ENCODE measurements at regions not wholly inside any gene's neighbourhood (a gene's known extent, or its start where the extent isn't known, plus 50 kb on each side); places are given as distances from the start of the nearest gene placed in this dataset.

DNA sequence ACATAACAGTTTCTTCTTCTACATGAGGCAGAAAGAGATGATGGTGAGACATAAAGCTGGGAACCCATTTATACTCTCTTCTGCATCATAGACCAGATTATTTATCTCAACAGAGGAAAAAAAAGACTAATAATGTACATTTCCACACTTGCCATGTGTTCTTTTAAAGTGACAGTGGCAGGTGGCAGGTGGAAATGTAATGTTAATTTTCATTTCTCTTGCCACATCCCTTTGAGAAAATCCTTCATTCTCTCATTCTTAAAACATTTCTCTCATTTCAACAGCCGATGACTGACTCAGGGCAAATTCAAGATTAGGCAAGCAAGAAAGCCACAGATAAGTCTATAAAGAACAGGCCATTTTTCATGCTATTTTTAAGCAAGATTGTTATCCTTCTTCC, 635.6 kb upstream of the SORCS1 start:
- TF ChIP-seq EP300 (IDR thresholded peaks at IDR 0.05) (no peak), POLR2AphosphoS5 (IDR thresholded peaks at IDR 0.05) (no peak), POLR2A (IDR thresholded peaks at IDR 0.05; ENCODE audit: low read depth) (no peak)
- TF ChIP-seq, protein P1, sequence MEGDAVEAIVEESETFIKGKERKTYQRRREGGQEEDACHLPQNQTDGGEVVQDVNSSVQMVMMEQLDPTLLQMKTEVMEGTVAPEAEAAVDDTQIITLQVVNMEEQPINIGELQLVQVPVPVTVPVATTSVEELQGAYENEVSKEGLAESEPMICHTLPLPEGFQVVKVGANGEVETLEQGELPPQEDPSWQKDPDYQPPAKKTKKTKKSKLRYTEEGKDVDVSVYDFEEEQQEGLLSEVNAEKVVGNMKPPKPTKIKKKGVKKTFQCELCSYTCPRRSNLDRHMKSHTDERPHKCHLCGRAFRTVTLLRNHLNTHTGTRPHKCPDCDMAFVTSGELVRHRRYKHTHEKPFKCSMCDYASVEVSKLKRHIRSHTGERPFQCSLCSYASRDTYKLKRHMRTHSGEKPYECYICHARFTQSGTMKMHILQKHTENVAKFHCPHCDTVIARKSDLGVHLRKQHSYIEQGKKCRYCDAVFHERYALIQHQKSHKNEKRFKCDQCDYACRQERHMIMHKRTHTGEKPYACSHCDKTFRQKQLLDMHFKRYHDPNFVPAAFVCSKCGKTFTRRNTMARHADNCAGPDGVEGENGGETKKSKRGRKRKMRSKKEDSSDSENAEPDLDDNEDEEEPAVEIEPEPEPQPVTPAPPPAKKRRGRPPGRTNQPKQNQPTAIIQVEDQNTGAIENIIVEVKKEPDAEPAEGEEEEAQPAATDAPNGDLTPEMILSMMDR (IDR thresholded peaks at IDR 0.05): no peak
- no peaks in the 10 kb centered on the region for H3K27me3 ChIP-seq
- H3K36me3 ChIP-seq: no peaks in the 10 kb centered on the region
- no peak for DNase-seq (ENCODE audit: extremely low spot score)
- H3K4me1 ChIP-seq: no peaks in the 10 kb centered on the region
- no peaks in the 10 kb centered on the region for H3K9me3 ChIP-seq
- no peak overlapping the region for H3K27ac ChIP-seq (replicated peaks in 1 of 4)
- H3K4me3 ChIP-seq: no peak overlapping the region
- intact Hi-C loops (cut with DNase I): no loop called here
- 86% methylated on average over 1 of the region's 1 CpG for WGBS

DNA sequence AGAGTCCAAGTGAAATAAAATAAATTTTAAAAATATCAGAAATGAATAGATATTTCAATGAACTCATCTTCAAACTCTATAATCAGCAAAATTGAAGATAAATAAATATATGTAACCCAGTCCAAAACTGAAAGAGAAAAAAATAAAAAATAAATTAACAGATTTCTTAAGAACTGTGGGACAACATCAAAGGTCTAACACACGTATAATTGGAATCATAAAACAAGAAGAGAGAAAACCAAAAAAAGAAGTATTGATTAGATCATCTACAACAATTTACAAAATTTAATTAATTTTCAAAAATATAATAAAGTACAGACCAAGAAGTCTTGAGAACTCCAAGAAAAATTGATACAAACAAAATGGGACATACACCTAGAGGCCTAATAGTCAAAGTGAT, 625.8 kb upstream of the SORCS1 start:
- no peak for DNase-seq (ENCODE audit: extremely low spot score)
- 93% methylated on average over 1 of the region's 1 CpG for WGBS
- Histone ChIP-seq H3K4me3 (no peak overlapping the region), H3K27me3 (peaks cover 0 to 3% (median 0%) of the 10 kb centered on the region in 4 donors), H3K9me3 (peaks cover 0 to 17% (median 6%) of the 10 kb centered on the region in 4 donors), H3K27ac (replicated peaks in 1 of 4) (no peak overlapping the region), H3K4me1 (no peaks in the 10 kb centered on the region), H3K36me3 (no peaks in the 10 kb centered on the region)
- intact Hi-C loops (cut with DNase I): no loop called here
- no peak for TF ChIP-seq EP300 (IDR thresholded peaks at IDR 0.05)
- no peak for TF ChIP-seq POLR2A (IDR thresholded peaks at IDR 0.05; ENCODE audit: low read depth)
- TF ChIP-seq, protein P1 (IDR thresholded peaks at IDR 0.05): no peak
- TF ChIP-seq POLR2AphosphoS5 (IDR thresholded peaks at IDR 0.05): no peak

DNA sequence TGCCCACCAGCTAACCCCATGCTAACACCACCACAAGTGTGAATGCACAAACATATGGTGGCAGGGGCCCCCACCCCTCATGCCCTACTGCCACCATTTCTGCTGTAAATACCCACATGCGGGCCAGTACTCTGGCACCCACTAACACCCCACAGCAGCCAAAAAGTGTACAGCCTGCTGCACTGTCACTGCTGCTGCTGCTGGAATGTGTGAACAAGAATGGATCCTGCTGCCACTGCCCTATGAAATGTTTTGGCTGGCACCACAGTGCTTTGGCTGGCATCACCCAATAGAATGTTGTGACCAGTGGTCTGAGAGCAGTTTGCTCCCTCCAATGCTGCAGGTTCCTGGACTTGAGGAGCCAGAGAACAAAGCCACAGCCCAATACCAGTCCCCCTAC, 606.6 kb upstream of the SORCS1 start:
- no peaks in the 10 kb centered on the region for H3K27me3 ChIP-seq
- no peak overlapping the region for H3K4me3 ChIP-seq
- TF ChIP-seq, protein P1 (IDR thresholded peaks at IDR 0.05): no peak
- TF ChIP-seq POLR2A (IDR thresholded peaks at IDR 0.05; ENCODE audit: low read depth): no peak
- no peak for TF ChIP-seq EP300 (IDR thresholded peaks at IDR 0.05)
- TF ChIP-seq POLR2AphosphoS5 (IDR thresholded peaks at IDR 0.05): no peak
- intact Hi-C loops (cut with DNase I): no loop called here
- no CpG with 5 or more reads among the region's 1 CpG for WGBS
- no peak for DNase-seq (ENCODE audit: extremely low spot score)
- no peaks in the 10 kb centered on the region for H3K36me3 ChIP-seq
- peaks cover 0 to 8% (median 2%) of the 10 kb centered on the region in 4 donors for H3K9me3 ChIP-seq
- no peak overlapping the region for H3K27ac ChIP-seq (replicated peaks in 1 of 4)
- H3K4me1 ChIP-seq: no peaks in the 10 kb centered on the region

DNA sequence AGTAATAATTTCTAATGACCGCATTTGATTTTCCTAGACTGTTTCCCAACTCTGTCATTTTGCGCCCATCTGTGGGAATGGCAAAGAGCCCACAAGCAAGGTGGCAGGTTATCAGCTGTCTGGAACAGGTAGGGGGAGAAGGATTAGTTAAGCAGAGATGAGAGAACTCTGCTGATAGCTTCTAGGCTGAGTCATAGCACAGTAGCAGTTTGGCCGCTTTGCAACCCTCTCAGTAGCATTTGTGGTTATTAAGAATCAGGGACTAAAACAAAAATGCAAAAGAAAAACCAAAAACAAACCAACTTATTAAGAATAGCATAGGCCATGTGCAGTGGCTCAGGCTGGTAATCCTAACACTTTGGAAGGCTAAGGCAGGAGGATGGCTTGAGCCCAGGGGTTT, 602.7 kb upstream of the SORCS1 start:
- H3K9me3 ChIP-seq: no peaks in the 10 kb centered on the region
- DNase-seq (ENCODE audit: extremely low spot score): no peak
- H3K4me3 ChIP-seq: no peak overlapping the region
- intact Hi-C loops (cut with DNase I): no loop called here
- TF ChIP-seq POLR2A (IDR thresholded peaks at IDR 0.05; ENCODE audit: low read depth): no peak
- TF ChIP-seq POLR2AphosphoS5 (IDR thresholded peaks at IDR 0.05): no peak
- TF ChIP-seq, protein P1 (IDR thresholded peaks at IDR 0.05): no peak
- no peak for TF ChIP-seq EP300 (IDR thresholded peaks at IDR 0.05)
- 69% methylated on average over 3 of the region's 3 CpGs for whole genome bisulfite sequencing
- H3K36me3 ChIP-seq: no peaks in the 10 kb centered on the region
- H3K4me1 ChIP-seq: no peaks in the 10 kb centered on the region
- no peaks in the 10 kb centered on the region for H3K27me3 ChIP-seq
- no peak overlapping the region for H3K27ac ChIP-seq (replicated peaks in 1 of 4)

DNA sequence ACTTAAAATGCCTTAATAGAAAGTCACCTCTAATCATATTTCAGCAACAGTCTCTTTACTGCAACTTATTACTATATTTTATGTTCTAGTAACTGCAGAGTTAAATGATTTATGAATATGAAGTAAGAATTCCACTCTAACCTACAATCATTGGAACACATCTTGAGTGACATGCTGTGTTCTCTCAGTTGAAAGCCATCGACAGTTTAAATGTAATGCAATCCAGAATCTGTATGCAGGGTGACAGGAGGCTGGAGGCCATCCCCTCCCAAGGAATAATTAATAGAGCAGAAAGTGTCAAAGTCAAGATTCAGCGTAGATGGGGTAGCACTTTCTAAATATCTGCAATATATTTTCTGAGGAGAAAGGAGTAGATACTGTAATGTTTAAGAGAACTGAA, 590.3 kb upstream of the SORCS1 start:
- no peaks in the 10 kb centered on the region for H3K27me3 ChIP-seq
- no peaks in the 10 kb centered on the region for H3K9me3 ChIP-seq
- no peak overlapping the region for H3K4me3 ChIP-seq
- TF ChIP-seq POLR2AphosphoS5 (IDR thresholded peaks at IDR 0.05) (no peak), POLR2A (IDR thresholded peaks at IDR 0.05; ENCODE audit: low read depth) (no peak), EP300 (IDR thresholded peaks at IDR 0.05) (no peak)
- TF ChIP-seq, protein P1 (IDR thresholded peaks at IDR 0.05): no peak
- 75% methylated on average over 2 of the region's 2 CpGs for WGBS
- H3K36me3 ChIP-seq: no peaks in the 10 kb centered on the region
- H3K4me1 ChIP-seq: no peaks in the 10 kb centered on the region
- no peak for DNase-seq (ENCODE audit: extremely low spot score)
- no peak overlapping the region for H3K27ac ChIP-seq (replicated peaks in 1 of 4)
- intact Hi-C loops (cut with DNase I): no loop called here
